Coronary artery (tissue), 2 donors: ENCODE measurements at regions not wholly inside any gene's neighbourhood (a gene's known extent, or its start where the extent isn't known, plus 50 kb on each side); places are given as distances from the start of the nearest gene placed in this dataset.

Experiments
- DNase-seq: peaks from one replicate; pipeline ENCODE4 v3.0.0-alpha.2; 2017; ENCODE audit warnings: low spot score
- H3K27ac ChIP-seq, 2 donors: fragments of 200-600 bp; sonication (generic); one replicate each; pipeline ENCODE4 v1.5.1; 2016 to 2019
- H3K4me3 ChIP-seq: fragments of 200-600 bp; sonication (generic); 2 replicates; pipeline ENCODE4 v1.5.1; 2016; ENCODE audit warnings: mild to moderate bottlenecking, moderate library complexity
- TF ChIP-seq, protein P1 (sequence below): fragments of 200-600 bp; sonication (generic); IDR thresholded peaks from one replicate; pipeline ENCODE4 v1.5.1; 2019; ENCODE audit warnings: antibody characterized with exemption

DNA sequence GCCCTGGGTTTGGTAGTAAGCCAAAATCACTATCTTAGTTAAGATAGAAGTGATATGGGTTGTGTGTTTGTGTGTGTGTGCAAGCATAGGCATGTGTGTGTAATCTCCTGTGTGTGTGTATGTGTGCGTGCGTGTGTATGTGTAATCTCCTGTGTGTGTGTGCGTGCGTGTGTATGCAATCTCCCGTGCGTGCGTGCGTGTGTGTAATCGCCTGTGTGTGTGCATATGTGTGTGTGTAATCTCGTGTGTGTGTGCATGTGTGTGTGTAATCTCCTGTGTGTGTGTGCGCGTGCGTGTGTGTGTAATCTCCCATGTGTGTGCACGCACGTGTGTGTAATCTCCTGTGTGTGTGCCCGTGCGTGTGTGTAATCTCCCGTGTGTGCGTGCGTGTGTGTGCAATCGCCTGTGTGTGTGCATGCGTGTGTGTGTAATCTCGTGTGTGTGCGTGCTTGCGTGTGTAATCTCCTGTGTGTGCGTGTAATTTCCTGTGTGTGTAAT lies 219.3 kb upstream of the GGTLC1 start:
- DNase-seq = no peak
- no peak overlapping the region for H3K4me3 ChIP-seq
- no peak overlapping the region for H3K27ac ChIP-seq
- TF ChIP-seq, protein P1, sequence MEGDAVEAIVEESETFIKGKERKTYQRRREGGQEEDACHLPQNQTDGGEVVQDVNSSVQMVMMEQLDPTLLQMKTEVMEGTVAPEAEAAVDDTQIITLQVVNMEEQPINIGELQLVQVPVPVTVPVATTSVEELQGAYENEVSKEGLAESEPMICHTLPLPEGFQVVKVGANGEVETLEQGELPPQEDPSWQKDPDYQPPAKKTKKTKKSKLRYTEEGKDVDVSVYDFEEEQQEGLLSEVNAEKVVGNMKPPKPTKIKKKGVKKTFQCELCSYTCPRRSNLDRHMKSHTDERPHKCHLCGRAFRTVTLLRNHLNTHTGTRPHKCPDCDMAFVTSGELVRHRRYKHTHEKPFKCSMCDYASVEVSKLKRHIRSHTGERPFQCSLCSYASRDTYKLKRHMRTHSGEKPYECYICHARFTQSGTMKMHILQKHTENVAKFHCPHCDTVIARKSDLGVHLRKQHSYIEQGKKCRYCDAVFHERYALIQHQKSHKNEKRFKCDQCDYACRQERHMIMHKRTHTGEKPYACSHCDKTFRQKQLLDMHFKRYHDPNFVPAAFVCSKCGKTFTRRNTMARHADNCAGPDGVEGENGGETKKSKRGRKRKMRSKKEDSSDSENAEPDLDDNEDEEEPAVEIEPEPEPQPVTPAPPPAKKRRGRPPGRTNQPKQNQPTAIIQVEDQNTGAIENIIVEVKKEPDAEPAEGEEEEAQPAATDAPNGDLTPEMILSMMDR = no peak

DNA sequence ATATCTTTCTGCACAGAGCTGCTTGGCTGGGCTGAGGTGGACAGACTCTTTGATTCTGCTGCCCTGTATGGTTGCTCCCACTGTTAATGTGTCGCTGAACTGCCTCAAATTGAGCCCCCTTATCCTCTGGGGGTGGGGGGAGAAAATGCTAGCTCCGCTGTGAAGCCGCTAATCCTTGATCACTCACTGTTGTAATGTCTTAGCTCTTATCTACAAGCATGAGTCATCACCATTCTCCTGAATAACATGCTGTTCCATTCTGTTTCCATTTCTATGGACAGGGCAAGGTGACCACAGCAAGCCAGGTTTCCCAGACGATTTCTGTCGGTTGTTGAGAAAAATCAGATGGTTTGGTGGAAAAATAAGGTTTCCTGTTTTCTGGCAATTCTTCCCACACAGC lies 218.4 kb upstream of the GGTLC1 start:
- TF ChIP-seq, protein P1 = no peak
- DNase-seq = no peak

DNA sequence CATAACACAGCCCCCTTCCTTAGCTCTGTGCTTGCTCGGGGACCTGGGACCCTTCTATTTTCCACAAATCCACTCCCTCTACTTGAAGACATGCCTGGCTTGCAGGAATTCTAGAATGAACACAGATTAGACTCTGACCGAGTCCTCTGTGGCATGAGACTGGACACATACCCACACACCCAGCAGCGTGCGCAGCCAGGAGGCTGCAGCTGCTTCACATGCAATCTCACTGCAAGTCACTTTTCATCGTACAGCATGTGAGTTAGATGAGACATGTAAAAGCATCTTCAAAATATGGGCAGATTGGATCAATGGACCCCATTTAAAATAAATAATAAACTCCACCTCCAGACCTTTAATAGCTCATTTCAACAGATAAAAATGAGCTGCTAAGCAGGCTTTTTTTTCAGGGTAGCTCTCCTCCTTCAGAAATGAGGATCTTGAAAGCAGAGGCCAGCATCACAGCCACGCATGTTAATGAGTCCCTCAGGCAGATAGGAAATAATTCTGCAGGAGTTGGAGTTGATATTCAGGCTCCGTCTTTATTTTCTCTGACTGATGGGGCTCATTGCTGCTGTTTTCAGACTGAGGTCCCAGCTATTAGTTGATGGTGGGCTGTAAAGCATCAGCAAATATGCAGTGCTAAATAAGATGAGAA lies 215.1 kb upstream of the GGTLC1 start:
- Histone ChIP-seq H3K27ac (no peak overlapping the region), H3K4me3 (no peak overlapping the region)
- no peak for DNase-seq
- TF ChIP-seq, protein P1 = no peak

More for the DNA sequence above, 218.4 kb upstream of the GGTLC1 start:
- H3K27ac ChIP-seq = no peak overlapping the region
- no peak overlapping the region for H3K4me3 ChIP-seq

DNA sequence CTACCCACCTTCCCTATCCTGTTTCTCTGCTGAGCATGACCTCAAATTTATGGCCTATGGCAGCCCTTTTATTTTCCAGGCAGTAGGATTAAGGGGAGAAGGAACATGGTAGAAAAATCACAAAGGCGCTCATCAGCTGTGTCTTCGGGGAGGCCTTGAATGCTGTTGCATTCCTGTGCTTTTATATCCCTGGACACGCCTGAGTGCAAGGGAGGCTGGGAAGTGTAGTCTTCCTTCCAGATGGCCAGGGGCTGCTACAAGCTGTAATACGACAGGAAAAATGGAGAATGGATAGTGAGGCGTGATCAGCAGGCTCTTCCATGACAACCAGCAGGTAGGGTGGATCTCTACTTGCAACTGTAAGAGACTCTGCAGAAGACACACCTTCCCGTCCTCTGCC lies 210.9 kb upstream of the GGTLC1 start:
- no peak overlapping the region for H3K27ac ChIP-seq
- TF ChIP-seq, protein P1 = no peak
- DNase-seq = no peak

DNA sequence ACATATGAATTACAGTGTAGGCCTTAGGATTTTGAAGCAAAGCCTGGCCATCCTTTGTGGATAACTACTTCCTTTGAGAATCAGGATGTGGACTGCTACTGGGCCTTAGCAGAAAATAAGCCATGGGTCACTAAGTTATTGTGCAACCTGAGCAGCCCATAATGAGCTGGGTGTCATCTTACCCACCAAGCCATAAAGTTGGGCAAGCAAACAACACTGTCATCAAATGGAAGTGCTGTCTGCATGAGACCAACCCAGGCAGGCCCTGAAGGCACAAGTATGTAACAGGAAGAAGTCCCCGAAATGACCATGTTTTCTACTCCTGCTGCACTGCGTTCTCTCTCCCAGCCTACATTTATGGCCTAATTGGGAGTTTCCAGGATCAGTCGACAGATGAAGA lies 205.6 kb upstream of the GGTLC1 start:
- no peak for DNase-seq
- TF ChIP-seq, protein P1 = no peak
- H3K27ac ChIP-seq = no peak overlapping the region
- H3K4me3 ChIP-seq = no peak overlapping the region

More for the DNA sequence above, 210.9 kb upstream of the GGTLC1 start:
- no peak overlapping the region for H3K4me3 ChIP-seq

DNA sequence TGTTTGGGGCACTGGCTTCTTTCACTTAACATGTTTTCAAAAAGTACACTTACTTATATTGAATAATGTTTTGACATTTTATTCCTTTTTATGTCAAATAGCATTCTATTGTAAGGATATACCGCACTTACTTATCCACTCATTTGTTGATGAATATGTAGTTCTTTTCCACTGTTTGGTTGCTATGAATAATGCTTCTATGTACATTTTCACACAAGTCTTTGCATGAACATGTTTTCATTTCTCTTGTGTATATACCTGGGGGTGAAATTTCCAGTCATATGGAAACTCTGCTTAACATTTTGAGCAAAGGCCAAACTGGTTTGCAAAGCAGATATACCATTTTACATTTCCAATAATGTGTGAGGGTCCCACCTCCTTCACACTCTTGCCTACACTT lies 202.3 kb upstream of the GGTLC1 start:
- DNase-seq = no peak
- TF ChIP-seq, protein P1 = no peak
- Histone ChIP-seq H3K27ac (no peak overlapping the region), H3K4me3 (no peak overlapping the region)

DNA sequence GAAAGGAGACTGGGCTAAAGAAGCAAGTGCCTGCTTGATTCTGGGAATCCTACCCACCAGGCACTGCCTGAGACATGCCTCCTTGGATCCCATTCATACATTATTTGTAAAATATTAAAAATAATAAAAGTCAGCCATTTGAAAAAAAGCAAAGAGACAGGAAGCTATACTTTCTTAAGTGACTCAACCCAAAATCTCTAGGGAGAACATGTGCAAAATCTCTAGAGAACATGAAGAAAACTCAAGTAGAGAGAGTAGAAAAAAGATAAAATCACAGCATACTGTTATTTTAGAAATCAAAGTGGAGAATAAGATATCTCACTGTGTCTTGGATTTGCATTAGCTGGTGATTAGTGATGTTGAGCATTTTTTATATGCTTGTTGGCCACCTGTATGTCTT lies 197.2 kb upstream of the GGTLC1 start:
- Histone ChIP-seq H3K27ac (no peak overlapping the region), H3K4me3 (no peak overlapping the region)
- TF ChIP-seq, protein P1 = no peak
- no peak for DNase-seq
